BLaER1 treated with 17β-estradiol and CSF1 and Interleukin-3, amounts not matched to agents 10 nM and 100 nM (cell line): ENCODE measurements at regions not wholly inside any gene's neighbourhood (a gene's known extent, or its start where the extent isn't known, plus 50 kb on each side); places are given as distances from the start of the nearest gene placed in this dataset.
A peak's percentile ranks its signal among the peaks of the same experiment; 100 is the strongest.
"Not testable (repeated sequence)": the region's sequence is repeated elsewhere in the genome, so short reads cannot be mapped to it uniquely, and the experiment has no call there.

Experiments
- H3K27ac ChIP-seq, 11 experiments: shearing (Covaris generic); formaldehyde crosslinking; 2 replicates each; pipeline ENCODE4 v1.8.1; 2022
- H3K27me3 ChIP-seq, 11 experiments: shearing (Covaris generic); formaldehyde crosslinking; 2 replicates each; pipeline ENCODE4 v1.8.1; 2022
- H3K36me3 ChIP-seq, 11 experiments: shearing (Covaris generic); formaldehyde crosslinking; 2 replicates each; pipeline ENCODE4 v1.8.1; 2022
- H3K4me1 ChIP-seq, 10 experiments: shearing (Covaris generic); formaldehyde crosslinking; 2 replicates each; pipeline ENCODE4 v1.8.1; 2022
- H3K4me2 ChIP-seq, 11 experiments: shearing (Covaris generic); formaldehyde crosslinking; 2 replicates each; pipeline ENCODE4 v1.8.1; 2022
- H3K4me3 ChIP-seq, 10 experiments: shearing (Covaris generic); formaldehyde crosslinking; 2 replicates each; pipeline ENCODE4 v1.8.1; 2022
- H3K9ac ChIP-seq, 11 experiments: shearing (Covaris generic); formaldehyde crosslinking; 2 replicates each; pipeline ENCODE4 v1.8.1; 2022
- H3K9me3 ChIP-seq, 11 experiments: shearing (Covaris generic); formaldehyde crosslinking; replicated peaks in 1 of 11; 2 replicates each; pipeline ENCODE4 v1.8.1; 2022
- H4K20me1 ChIP-seq, 11 experiments: shearing (Covaris generic); formaldehyde crosslinking; 2 replicates each; pipeline ENCODE4 v1.8.1; 2022
- Cebpa-rat ChIP-seq, 11 experiments: shearing (Covaris generic); IDR thresholded peaks; 2 replicates each; pipeline ENCODE4 v1.8.1; 2022

- Histone ChIP-seq H3K9me3 (no peaks in the 10 kb centered on the region), H3K27me3 (no peaks in the 10 kb centered on the region), H4K20me1 (no peaks in the 10 kb centered on the region), H3K4me1 (no peaks in the 10 kb centered on the region), H3K4me2 (no peak overlapping the region), H3K9ac (no peak overlapping the region), H3K4me3 (no peak overlapping the region), H3K36me3 (no peaks in the 10 kb centered on the region), H3K27ac (no peak overlapping the region)
- TF ChIP-seq Cebpa-rat (IDR thresholded peaks at IDR 0.05): no peak
Measured at GRCh38 chr9:17083258-17083657, 51.6 kb upstream of the CNTLN start.

GRCh38 chr9:17082343-17083064 lies 52.3 kb upstream of the CNTLN start:
- no peaks in the 10 kb centered on the region for H3K27me3 ChIP-seq
- H3K9ac ChIP-seq: no peak overlapping the region
- no peak overlapping the region for H3K27ac ChIP-seq
- no peak for TF ChIP-seq Cebpa-rat (IDR thresholded peaks at IDR 0.05)
- H4K20me1 ChIP-seq: no peaks in the 10 kb centered on the region
- no peak overlapping the region for H3K4me3 ChIP-seq
- no peaks in the 10 kb centered on the region for H3K4me1 ChIP-seq
- no peaks in the 10 kb centered on the region; a peak in 1 of 22 replicates for H3K9me3 ChIP-seq
- H3K36me3 ChIP-seq: no peaks in the 10 kb centered on the region
- no peak overlapping the region for H3K4me2 ChIP-seq

- Histone ChIP-seq H3K4me2 (no peak overlapping the region), H3K9ac (no peak overlapping the region), H3K36me3 (no peaks in the 10 kb centered on the region), H3K9me3 (no peaks in the 10 kb centered on the region; a peak in 1 of 22 replicates), H4K20me1 (no peaks in the 10 kb centered on the region), H3K4me1 (peaks cover 0 to under 1% (median 0%) of the 10 kb centered on the region in 10 experiments; a peak in 1 of 20 replicates), H3K27me3 (no peaks in the 10 kb centered on the region), H3K4me3 (no peak overlapping the region), H3K27ac (no peak overlapping the region)
- TF ChIP-seq Cebpa-rat (IDR thresholded peaks at IDR 0.05): no peak
Measured at GRCh38 chr9:17081814-17082213, 53.0 kb upstream of the CNTLN start.

- Histone ChIP-seq H3K27me3 (no peaks in the 10 kb centered on the region), H3K4me1 (peaks cover 0 to 5% (median under 1%) of the 10 kb centered on the region in 10 experiments; a peak in 7 of 20 replicates), H3K27ac (no peak overlapping the region), H3K36me3 (no peaks in the 10 kb centered on the region), H3K4me2 (no peak overlapping the region), H3K4me3 (no peak overlapping the region), H4K20me1 (no peaks in the 10 kb centered on the region), H3K9me3 (no peaks in the 10 kb centered on the region; a peak in 1 of 22 replicates), H3K9ac (no peak overlapping the region)
- TF ChIP-seq Cebpa-rat (IDR thresholded peaks at IDR 0.05): no peak
Measured at GRCh38 chr9:17081351-17081750, 53.5 kb upstream of the CNTLN start.

GRCh38 chr9:17075758-17076485 lies 58.9 kb upstream of the CNTLN start:
- H3K27me3 ChIP-seq: no peaks in the 10 kb centered on the region
- no peak for TF ChIP-seq Cebpa-rat (IDR thresholded peaks at IDR 0.05)
- no peaks in the 10 kb centered on the region for H4K20me1 ChIP-seq
- peaks cover 0 to 15% (median 9%) of the 10 kb centered on the region in 10 experiments; a peak in 13 of 20 replicates for H3K4me1 ChIP-seq
- no peak overlapping the region for H3K9ac ChIP-seq
- no peak overlapping the region for H3K4me3 ChIP-seq
- no peaks in the 10 kb centered on the region for H3K36me3 ChIP-seq
- H3K4me2 ChIP-seq: peak overlapping the region in 7 of 11 experiments; percentile 35 to 68 (median 57); a peak in 14 of 22 replicates
- peak overlapping the region in 1 of 11 experiments; percentile 30; a peak in 1 of 22 replicates for H3K27ac ChIP-seq
- peaks cover 8 to 30% (median 22%) of the 10 kb centered on the region in 11 experiments; a peak in 15 of 22 replicates for H3K9me3 ChIP-seq

GRCh38 chr9:17075146-17075757 lies 59.6 kb upstream of the CNTLN start:
- Histone ChIP-seq H4K20me1 (no peaks in the 10 kb centered on the region), H3K9ac (no peak overlapping the region), H3K4me1 (peaks cover 0 to 15% (median 9%) of the 10 kb centered on the region in 10 experiments; a peak in 13 of 20 replicates), H3K27me3 (no peaks in the 10 kb centered on the region), H3K27ac (peak overlapping the region in 1 of 11 experiments; percentile 30; a peak in 1 of 22 replicates), H3K4me3 (no peak overlapping the region), H3K36me3 (no peaks in the 10 kb centered on the region), H3K9me3 (peaks cover 8 to 30% (median 22%) of the 10 kb centered on the region in 11 experiments; a peak in 15 of 22 replicates), H3K4me2 (peak overlapping the region in 7 of 11 experiments; percentile 35 to 68 (median 57); a peak in 14 of 22 replicates)
- no peak for TF ChIP-seq Cebpa-rat (IDR thresholded peaks at IDR 0.05)

GRCh38 chr9:17072563-17072962 lies 62.3 kb upstream of the CNTLN start:
- H4K20me1 ChIP-seq, H3K36me3 ChIP-seq, H3K4me2 ChIP-seq, H3K4me3 ChIP-seq, H3K27ac ChIP-seq, H3K9ac ChIP-seq, H3K27me3 ChIP-seq: not testable (repeated sequence)
- peaks cover 8 to 30% (median 22%) of the 10 kb centered on the region in 11 experiments; a peak in 15 of 22 replicates for H3K9me3 ChIP-seq
- H3K4me1 ChIP-seq: peaks cover 8 to 17% (median 13%) of the 10 kb centered on the region in 10 experiments; a peak in 19 of 20 replicates

GRCh38 chr9:17068671-17069070 lies 66.2 kb upstream of the CNTLN start:
- no peak for TF ChIP-seq Cebpa-rat (IDR thresholded peaks at IDR 0.05)
- Histone ChIP-seq H3K4me3 (no peak overlapping the region), H3K27me3 (no peaks in the 10 kb centered on the region), H4K20me1 (no peaks in the 10 kb centered on the region), H3K36me3 (no peaks in the 10 kb centered on the region), H3K4me2 (peak overlapping the region in 3 of 11 experiments; percentile 22 to 45 (median 40); a peak in 5 of 22 replicates), H3K4me1 (peaks cover 0 to 17% (median 0%) of the 10 kb centered on the region in 10 experiments; a peak in 6 of 20 replicates), H3K9ac (no peak overlapping the region), H3K27ac (no peak overlapping the region), H3K9me3 (peaks cover 0 to 15% (median 10%) of the 10 kb centered on the region in 11 experiments; a peak in 12 of 22 replicates)

- no peaks in the 10 kb centered on the region for H4K20me1 ChIP-seq
- no peak overlapping the region for H3K27ac ChIP-seq
- H3K36me3 ChIP-seq: no peaks in the 10 kb centered on the region
- H3K9ac ChIP-seq: no peak overlapping the region
- H3K27me3 ChIP-seq: no peaks in the 10 kb centered on the region
- H3K4me2 ChIP-seq: no peak overlapping the region
- no peak overlapping the region for H3K4me3 ChIP-seq
- H3K4me1 ChIP-seq: peaks cover 0 to 17% (median 0%) of the 10 kb centered on the region in 10 experiments; a peak in 6 of 20 replicates
- no peak for TF ChIP-seq Cebpa-rat (IDR thresholded peaks at IDR 0.05)
- H3K9me3 ChIP-seq: no peaks in the 10 kb centered on the region
Measured at GRCh38 chr9:17065062-17065461, 69.8 kb upstream of the CNTLN start.
